K562 (cell line): ENCODE measurements at regions not wholly inside any gene's neighbourhood (a gene's known extent, or its start where the extent isn't known, plus 50 kb on each side); places are given as distances from the start of the nearest gene placed in this dataset.

Source experiments
- ESRRA ChIP-seq: fragments of 450-650 bp; IDR thresholded peaks from 2 replicates; pipeline ENCODE4 v1.6.1; 2014; ENCODE audit warnings: low read depth, mild to moderate bottlenecking, moderate library complexity, borderline replicate concordance
- HBP1 ChIP-seq: fragments of 450-650 bp; formaldehyde crosslinking; IDR thresholded peaks from 2 replicates; pipeline ENCODE4 v1.4.0; 2022; ENCODE audit warnings: missing genetic modification characterization
- HES1 ChIP-seq: fragments of 450-650 bp; IDR thresholded peaks from 2 replicates; pipeline ENCODE4 v1.6.1; 2016; ENCODE audit warnings: low read depth, mild to moderate bottlenecking, moderate library complexity
- HMBOX1 ChIP-seq: sonication (generic); IDR thresholded peaks from 2 replicates; pipeline ENCODE4 v1.6.1; 2016
- MEF2D ChIP-seq: conservative IDR thresholded peaks from 2 replicates; pipeline ENCODE4 v1.6.1; 2016; ENCODE audit warnings: low read depth, missing genetic modification characterization, missing compliant biosample characterization
- SREBF2 ChIP-seq: sonication (generic); formaldehyde crosslinking; IDR thresholded peaks from 2 replicates; pipeline ENCODE4 v1.4.0; 2020; ENCODE audit warnings: mild to moderate bottlenecking, missing genetic modification reagents
- TCF3 ChIP-seq: sonication (generic); formaldehyde crosslinking; IDR thresholded peaks from 2 replicates; pipeline ENCODE4 v1.4.0; 2020; ENCODE audit warnings: mild to moderate bottlenecking, missing genetic modification reagents
- THRB ChIP-seq: fragments of 450-650 bp; formaldehyde crosslinking; conservative IDR thresholded peaks from 2 replicates; pipeline ENCODE4 v1.4.0; 2022; ENCODE audit warnings: mild to moderate bottlenecking, missing genetic modification characterization
- ZHX1 ChIP-seq: fragments of 150-350 bp; conservative IDR thresholded peaks from 2 replicates; pipeline ENCODE4 v1.6.1; 2014; ENCODE audit warnings: low read length
- ZNF174 ChIP-seq: fragments of 250-450 bp; sonication (Bioruptor Pico); IDR thresholded peaks from 2 replicates; pipeline ENCODE4 v1.4.0; 2020; ENCODE audit warnings: mild to moderate bottlenecking
- ZNF407 ChIP-seq: fragments of 450-650 bp; IDR thresholded peaks from 2 replicates; pipeline ENCODE4 v1.6.1; 2016; ENCODE audit warnings: low read depth
- ZNF408 ChIP-seq: fragments of 250-450 bp; sonication (Bioruptor Pico); IDR thresholded peaks from 2 replicates; pipeline ENCODE4 v1.4.0; 2020; ENCODE audit warnings: low read depth, mild to moderate bottlenecking, moderate library complexity

- TF ChIP-seq ZNF408 (CRISPR knock-in tag) (no peak), HES1 (0 out of 2 replicates have a peak, but pooled peaks have one; percentile 9), HMBOX1 (no peak), ESRRA (no peak), SREBF2 (CRISPR knock-in tag) (no peak), HBP1 (CRISPR knock-in tag) (no peak), MEF2D (no peak), ZHX1 (no peak), ZNF174 (CRISPR knock-in tag) (no peak), ZNF407 (no peak), TCF3 (CRISPR knock-in tag) (no peak), THRB (CRISPR knock-in tag) (no peak)
Measured at GRCh38 chr6:27759930-27760329, 152.3 kb downstream of the OR2B2 start (continued).
